Fibroblast of lung (primary cell): ENCODE measurements at regions not wholly inside any gene's neighbourhood (a gene's known extent, or its start where the extent isn't known, plus 50 kb on each side); places are given as distances from the start of the nearest gene placed in this dataset.

Experiments
- DNase-seq, 2 donors: peaks; one replicate each; pipeline versions ENCODE4 v3.0.0 to v3.0.0-alpha.2; 2010; ENCODE audit warnings: low read depth in 2 of 2
- H2AFZ ChIP-seq: 2 replicates; pipeline ENCODE4 v1.5.1; 2012; ENCODE audit warnings: low read length, control low read depth, inconsistent platforms
- H3K27ac ChIP-seq: 2 replicates; pipeline ENCODE4 v1.5.1; 2011; ENCODE audit warnings: low read length, control low read depth; ENCODE audit not compliant: insufficient read depth
- H3K27me3 ChIP-seq: 2 replicates; pipeline ENCODE4 v1.5.1; 2011; ENCODE audit warnings: mild to moderate bottlenecking, low read length; ENCODE audit not compliant: control insufficient read depth, insufficient read depth
- H3K36me3 ChIP-seq: 2 replicates; pipeline ENCODE4 v1.5.1; 2011; ENCODE audit warnings: low read length; ENCODE audit not compliant: control insufficient read depth, insufficient read depth
- H3K4me1 ChIP-seq: 2 replicates; pipeline ENCODE4 v1.5.1; 2011; ENCODE audit warnings: low read length; ENCODE audit not compliant: control insufficient read depth, insufficient read depth; ENCODE audit errors: extremely low read depth
- H3K4me2 ChIP-seq: 2 replicates; pipeline ENCODE4 v1.5.1; 2011; ENCODE audit warnings: low read length, control low read depth; ENCODE audit not compliant: insufficient read depth; ENCODE audit errors: extremely low read depth
- H3K4me3 ChIP-seq, 4 experiments: fragments of 200-600 bp in 1 of 4; sonication (generic) in 1 of 4; replicated peaks in 1 of 4; 2 replicates each; pipeline ENCODE4 v1.5.1; 2011 to 2016; ENCODE audit warnings: low read length in 4 of 4, low read depth in 3 of 4, mild to moderate bottlenecking in 3 of 4, control low read depth in 2 of 4, inconsistent platforms in 1 of 4, mixed read lengths in 1 of 4; ENCODE audit not compliant: insufficient read depth in 1 of 4; ENCODE audit errors: control extremely low read depth in 1 of 4
- H3K79me2 ChIP-seq: 2 replicates; pipeline ENCODE4 v1.5.1; 2012; ENCODE audit warnings: mild to moderate bottlenecking, low read length, inconsistent platforms; ENCODE audit not compliant: control insufficient read depth, insufficient read depth
- H3K9ac ChIP-seq: 2 replicates; pipeline ENCODE4 v1.5.1; 2011; ENCODE audit warnings: mild to moderate bottlenecking, low read length, control low read depth; ENCODE audit not compliant: insufficient read depth
- H3K9me3 ChIP-seq: 2 replicates; pipeline ENCODE4 v1.5.1; 2012; ENCODE audit warnings: low read depth, low read length; ENCODE audit not compliant: control insufficient read depth, insufficient read depth
- H4K20me1 ChIP-seq: 2 replicates; pipeline ENCODE4 v1.5.1; 2011; ENCODE audit warnings: low read length; ENCODE audit not compliant: control insufficient read depth, insufficient read depth; ENCODE audit errors: extremely low read depth
- EZH2 ChIP-seq: IDR thresholded peaks from 2 replicates; pipeline ENCODE4 v1.5.1; 2012; ENCODE audit warnings: low read length, control low read depth, mild to moderate bottlenecking; ENCODE audit errors: missing control alignments
- TF ChIP-seq, protein P1 (sequence below), 2 donors: IDR thresholded peaks in 1 of 2; conservative IDR thresholded peaks in 1 of 2; 1 replicate in 1 of 2; 2 replicates in 1 of 2; pipeline ENCODE4 v1.5.1; 2011 to 2012; ENCODE audit warnings: low read length in 2 of 2, control low read depth in 1 of 2, inconsistent platforms in 1 of 2, low read depth in 1 of 2, mild to moderate bottlenecking in 1 of 2

- TF ChIP-seq, protein P1, sequence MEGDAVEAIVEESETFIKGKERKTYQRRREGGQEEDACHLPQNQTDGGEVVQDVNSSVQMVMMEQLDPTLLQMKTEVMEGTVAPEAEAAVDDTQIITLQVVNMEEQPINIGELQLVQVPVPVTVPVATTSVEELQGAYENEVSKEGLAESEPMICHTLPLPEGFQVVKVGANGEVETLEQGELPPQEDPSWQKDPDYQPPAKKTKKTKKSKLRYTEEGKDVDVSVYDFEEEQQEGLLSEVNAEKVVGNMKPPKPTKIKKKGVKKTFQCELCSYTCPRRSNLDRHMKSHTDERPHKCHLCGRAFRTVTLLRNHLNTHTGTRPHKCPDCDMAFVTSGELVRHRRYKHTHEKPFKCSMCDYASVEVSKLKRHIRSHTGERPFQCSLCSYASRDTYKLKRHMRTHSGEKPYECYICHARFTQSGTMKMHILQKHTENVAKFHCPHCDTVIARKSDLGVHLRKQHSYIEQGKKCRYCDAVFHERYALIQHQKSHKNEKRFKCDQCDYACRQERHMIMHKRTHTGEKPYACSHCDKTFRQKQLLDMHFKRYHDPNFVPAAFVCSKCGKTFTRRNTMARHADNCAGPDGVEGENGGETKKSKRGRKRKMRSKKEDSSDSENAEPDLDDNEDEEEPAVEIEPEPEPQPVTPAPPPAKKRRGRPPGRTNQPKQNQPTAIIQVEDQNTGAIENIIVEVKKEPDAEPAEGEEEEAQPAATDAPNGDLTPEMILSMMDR (conservative IDR thresholded peaks at IDR 0.05 in 1 of 2, IDR thresholded peaks at IDR 0.05 in 1 of 2; ENCODE audit: low read depth in 1 of 2, low read length in 2 of 2): no peak
- TF ChIP-seq EZH2: no peak
Measured at GRCh38 chr18:10023853-10024570, 110.2 kb downstream of the VAPA start.

GRCh38 chr18:10025711-10026670 is 112.2 kb downstream of the VAPA start:
- Histone ChIP-seq H3K4me1 (no peaks in the 10 kb centered on the region), H3K9me3 (no peaks in the 10 kb centered on the region), H3K79me2 (no peaks in the 10 kb centered on the region), H4K20me1 (no peaks in the 10 kb centered on the region), H3K4me2 (no peak overlapping the region), H3K9ac (no peak overlapping the region), H3K36me3 (no peaks in the 10 kb centered on the region), H3K4me3 (no peak overlapping the region), H3K27ac (no peak overlapping the region), H3K27me3 (no peaks in the 10 kb centered on the region), H2AFZ (no peak overlapping the region)
- peak in 1 of 2 donors; percentile 63 for DNase-seq
- no peak for TF ChIP-seq EZH2
- TF ChIP-seq, protein P1 (conservative IDR thresholded peaks at IDR 0.05 in 1 of 2, IDR thresholded peaks at IDR 0.05 in 1 of 2; ENCODE audit: low read depth in 1 of 2, low read length in 2 of 2): no peak

More at GRCh38 chr18:10023853-10024570, 110.2 kb downstream of the VAPA start:
- Histone ChIP-seq H3K79me2 (no peaks in the 10 kb centered on the region), H3K4me1 (no peaks in the 10 kb centered on the region), H3K9ac (no peak overlapping the region), H3K36me3 (no peaks in the 10 kb centered on the region), H3K9me3 (no peaks in the 10 kb centered on the region), H4K20me1 (no peaks in the 10 kb centered on the region), H3K4me2 (no peak overlapping the region), H3K4me3 (no peak overlapping the region), H3K27me3 (no peaks in the 10 kb centered on the region), H3K27ac (no peak overlapping the region), H2AFZ (no peak overlapping the region)
- DNase-seq: no peak

DNA sequence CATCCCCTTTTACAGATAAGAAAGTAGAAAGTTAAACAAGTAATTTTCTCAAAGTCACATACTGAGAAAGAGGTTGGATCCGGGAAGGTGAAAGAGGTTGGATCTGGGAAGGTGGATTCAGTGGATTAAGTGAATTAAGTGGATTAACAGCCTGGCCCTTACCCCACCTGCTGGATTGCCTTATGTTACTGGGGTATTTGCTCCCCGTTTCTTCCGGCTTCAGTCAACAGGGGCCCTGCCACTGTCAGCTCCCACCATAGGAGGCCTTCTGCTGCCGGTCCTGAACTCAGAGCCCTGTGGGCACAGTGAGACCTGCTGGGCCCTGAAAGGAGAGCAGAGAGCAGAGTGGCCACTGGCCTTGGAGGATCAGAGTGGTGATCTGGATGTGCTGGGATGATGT is 113.2 kb downstream of the VAPA start:
- no peak overlapping the region for H3K27ac ChIP-seq
- H3K4me1 ChIP-seq: no peaks in the 10 kb centered on the region
- H3K4me3 ChIP-seq: no peak overlapping the region
- no peaks in the 10 kb centered on the region for H3K9me3 ChIP-seq
- no peak overlapping the region for H3K9ac ChIP-seq
- H3K79me2 ChIP-seq: no peaks in the 10 kb centered on the region
- no peaks in the 10 kb centered on the region for H3K36me3 ChIP-seq
- no peak for DNase-seq
- H4K20me1 ChIP-seq: no peaks in the 10 kb centered on the region
- no peak overlapping the region for H2AFZ ChIP-seq
- no peaks in the 10 kb centered on the region for H3K27me3 ChIP-seq
- TF ChIP-seq, protein P1 (conservative IDR thresholded peaks at IDR 0.05 in 1 of 2, IDR thresholded peaks at IDR 0.05 in 1 of 2; ENCODE audit: low read depth in 1 of 2, low read length in 2 of 2): no peak
- no peak for TF ChIP-seq EZH2
- no peak overlapping the region for H3K4me2 ChIP-seq
